ENCODE measurements at regions not wholly inside any gene's neighbourhood (a gene's known extent, or its start where the extent isn't known, plus 50 kb on each side); places are given as distances from the start of the nearest gene placed in this dataset.

- no peaks in the 10 kb centered on the region for H3K4me1 ChIP-seq (ENCODE audit: insufficient read depth, low read length, poor library complexity, severe bottlenecking)
- H3K9me3 ChIP-seq (ENCODE audit: insufficient read depth, low read depth, low read length): no peaks in the 10 kb centered on the region
- no peaks in the 10 kb centered on the region for H3K9me2 ChIP-seq (replicated peaks; ENCODE audit: low read depth, low read length)
- H3K36me3 ChIP-seq (ENCODE audit: insufficient read depth, low read length): no peaks in the 10 kb centered on the region
- H3K27me3 ChIP-seq (ENCODE audit: insufficient read depth, low read length, poor library complexity, severe bottlenecking): no peaks in the 10 kb centered on the region
- no peaks in the 10 kb centered on the region for H4K20me1 ChIP-seq (ENCODE audit: insufficient read depth, low read length, poor library complexity, severe bottlenecking)
- no peak overlapping the region for H3K4me3 ChIP-seq (ENCODE audit: low read length, poor library complexity, severe bottlenecking)
- no peak overlapping the region for H3K4me2 ChIP-seq (ENCODE audit: low read depth, low read length, poor library complexity, severe bottlenecking)
- no peaks in the 10 kb centered on the region for H3K79me2 ChIP-seq (ENCODE audit: insufficient read depth, low read length)
- no peak overlapping the region for H3K9ac ChIP-seq (ENCODE audit: low read depth, low read length, poor library complexity, severe bottlenecking)
- no peaks in the 10 kb centered on the region for H3F3A ChIP-seq (ENCODE audit: low read depth)
- no peak overlapping the region for H2AFZ ChIP-seq (ENCODE audit: low read length)
- TF ChIP-seq EZH2phosphoT487 (IDR thresholded peaks at IDR 0.05; ENCODE audit: borderline replicate concordance) (no peak), CTCF (conservative IDR thresholded peaks at IDR 0.05; ENCODE audit: low read length) (no peak)
Observed at GRCh38 chr18:22080035-22080434, 89.4 kb upstream of the GATA6 start.

- H3K4me2 ChIP-seq (ENCODE audit: low read depth, low read length, poor library complexity, severe bottlenecking): no peak overlapping the region
- no peaks in the 10 kb centered on the region for H4K20me1 ChIP-seq (ENCODE audit: insufficient read depth, low read length, poor library complexity, severe bottlenecking)
- H3K27me3 ChIP-seq (ENCODE audit: insufficient read depth, low read length, poor library complexity, severe bottlenecking): no peaks in the 10 kb centered on the region
- TF ChIP-seq CTCF (conservative IDR thresholded peaks at IDR 0.05; ENCODE audit: low read length) (no peak), EZH2phosphoT487 (IDR thresholded peaks at IDR 0.05; ENCODE audit: borderline replicate concordance) (no peak)
- H3K9me2 ChIP-seq (replicated peaks; ENCODE audit: low read depth, low read length): no peaks in the 10 kb centered on the region
- H3K4me1 ChIP-seq (ENCODE audit: insufficient read depth, low read length, poor library complexity, severe bottlenecking): no peaks in the 10 kb centered on the region
- H3K9ac ChIP-seq (ENCODE audit: low read depth, low read length, poor library complexity, severe bottlenecking): no peak overlapping the region
- H3K4me3 ChIP-seq (ENCODE audit: low read length, poor library complexity, severe bottlenecking): no peak overlapping the region
- no peaks in the 10 kb centered on the region for H3K9me3 ChIP-seq (ENCODE audit: insufficient read depth, low read depth, low read length)
- no peak overlapping the region for H2AFZ ChIP-seq (ENCODE audit: low read length)
- no peaks in the 10 kb centered on the region for H3F3A ChIP-seq (ENCODE audit: low read depth)
- H3K36me3 ChIP-seq (ENCODE audit: insufficient read depth, low read length): no peaks in the 10 kb centered on the region
- H3K79me2 ChIP-seq (ENCODE audit: insufficient read depth, low read length): no peaks in the 10 kb centered on the region
Observed at GRCh38 chr18:22082408-22082807, 87.0 kb upstream of the GATA6 start.

- Histone ChIP-seq H3K79me2 (ENCODE audit: insufficient read depth, low read length) (no peaks in the 10 kb centered on the region), H3K9me3 (ENCODE audit: insufficient read depth, low read depth, low read length) (no peaks in the 10 kb centered on the region), H3K4me3 (ENCODE audit: low read length, poor library complexity, severe bottlenecking) (no peak overlapping the region), H2AFZ (ENCODE audit: low read length) (no peak overlapping the region), H3K27me3 (ENCODE audit: insufficient read depth, low read length, poor library complexity, severe bottlenecking) (no peaks in the 10 kb centered on the region), H4K20me1 (ENCODE audit: insufficient read depth, low read length, poor library complexity, severe bottlenecking) (no peaks in the 10 kb centered on the region), H3K36me3 (ENCODE audit: insufficient read depth, low read length) (no peaks in the 10 kb centered on the region), H3K4me2 (ENCODE audit: low read depth, low read length, poor library complexity, severe bottlenecking) (no peak overlapping the region), H3K4me1 (ENCODE audit: insufficient read depth, low read length, poor library complexity, severe bottlenecking) (no peaks in the 10 kb centered on the region), H3K9ac (ENCODE audit: low read depth, low read length, poor library complexity, severe bottlenecking) (no peak overlapping the region), H3K9me2 (replicated peaks; ENCODE audit: low read depth, low read length) (no peaks in the 10 kb centered on the region), H3F3A (ENCODE audit: low read depth) (no peaks in the 10 kb centered on the region)
- TF ChIP-seq EZH2phosphoT487 (IDR thresholded peaks at IDR 0.05; ENCODE audit: borderline replicate concordance): no peak
- TF ChIP-seq CTCF (conservative IDR thresholded peaks at IDR 0.05; ENCODE audit: low read length): no peak
Observed at GRCh38 chr18:22084547-22084946, 84.8 kb upstream of the GATA6 start.
